ENCODE measurements at regions not wholly inside any gene's neighbourhood (a gene's known extent, or its start where the extent isn't known, plus 50 kb on each side); places are given as distances from the start of the nearest gene placed in this dataset.

GRCh38 chr12:78556651-78557050, 307.9 kb upstream of the SYT1 start:
- H3K4me3 ChIP-seq (replicated peaks in 1 of 3) = no peak overlapping the region
- DNase-seq = no peak
- 92 to 97% methylated on average over 2 of the region's 2 CpGs for WGBS, 2 donors
- no peaks in the 10 kb centered on the region for H3K36me3 ChIP-seq
- H3K27ac ChIP-seq = no peak overlapping the region
- H3K9me3 ChIP-seq = no peaks in the 10 kb centered on the region
- H3K4me1 ChIP-seq = no peaks in the 10 kb centered on the region
- intact Hi-C loops (cut with DNase I) = no loop called here
- H3K27me3 ChIP-seq = no peaks in the 10 kb centered on the region
- TF ChIP-seq POLR2A (IDR thresholded peaks at IDR 0.05) = no peak
- no peak for TF ChIP-seq CTCF (IDR thresholded peaks at IDR 0.05)

GRCh38 chr12:78559416-78559815, 305.2 kb upstream of the SYT1 start:
- no peak for TF ChIP-seq POLR2A (IDR thresholded peaks at IDR 0.05)
- no peak for TF ChIP-seq CTCF (IDR thresholded peaks at IDR 0.05)
- intact Hi-C loops (cut with DNase I) = no loop called here

GRCh38 chr12:78559886-78560285, 304.7 kb upstream of the SYT1 start:
- intact Hi-C loops (cut with DNase I) = loop anchor here (10.0 kb wide), 1 partner anchor 95 kb away; no protein-coding TSS in a partner anchor
- H3K9me3 ChIP-seq = no peaks in the 10 kb centered on the region
- no peaks in the 10 kb centered on the region for H3K4me1 ChIP-seq
- no peak overlapping the region for H3K27ac ChIP-seq
- no peak for TF ChIP-seq CTCF (IDR thresholded peaks at IDR 0.05)
- no peak for TF ChIP-seq POLR2A (IDR thresholded peaks at IDR 0.05)
- no peak overlapping the region for H3K4me3 ChIP-seq (replicated peaks in 1 of 3)
- H3K36me3 ChIP-seq = no peaks in the 10 kb centered on the region
- DNase-seq = no peak
- H3K27me3 ChIP-seq = no peaks in the 10 kb centered on the region

More at GRCh38 chr12:78559416-78559815, 305.2 kb upstream of the SYT1 start:
- no peaks in the 10 kb centered on the region for H3K9me3 ChIP-seq
- no peak overlapping the region for H3K4me3 ChIP-seq (replicated peaks in 1 of 3)
- 74 to 77% methylated on average over 2 of the region's 2 CpGs for WGBS, 2 donors
- H3K4me1 ChIP-seq = no peaks in the 10 kb centered on the region
- no peaks in the 10 kb centered on the region for H3K36me3 ChIP-seq
- no peak overlapping the region for H3K27ac ChIP-seq
- H3K27me3 ChIP-seq = no peaks in the 10 kb centered on the region
- DNase-seq = no peak

- no peak for DNase-seq
- intact Hi-C loops (cut with DNase I) = loop anchor here (10.0 kb wide), 1 partner anchor 96 kb away; no protein-coding TSS in a partner anchor
- Histone ChIP-seq H3K4me3 (replicated peaks in 1 of 3) (no peak overlapping the region), H3K27ac (no peak overlapping the region), H3K9me3 (no peaks in the 10 kb centered on the region), H3K4me1 (no peaks in the 10 kb centered on the region), H3K36me3 (no peaks in the 10 kb centered on the region), H3K27me3 (no peaks in the 10 kb centered on the region)
- WGBS, 2 donors = 94% methylated on average over 5 of the region's 5 CpGs
- no peak for TF ChIP-seq POLR2A (IDR thresholded peaks at IDR 0.05)
- TF ChIP-seq CTCF (IDR thresholded peaks at IDR 0.05) = no peak
Observed at GRCh38 chr12:78560633-78561032, 303.9 kb upstream of the SYT1 start.

GRCh38 chr12:78562368-78563205, 302.0 kb upstream of the SYT1 start:
- DNase-seq = no peak
- TF ChIP-seq POLR2A (IDR thresholded peaks at IDR 0.05) = no peak
- TF ChIP-seq CTCF (IDR thresholded peaks at IDR 0.05) = no peak
- no peak overlapping the region for H3K27ac ChIP-seq
- no peak overlapping the region for H3K4me3 ChIP-seq (replicated peaks in 1 of 3)
- H3K4me1 ChIP-seq = no peaks in the 10 kb centered on the region
- 63 to 70% methylated on average over 2 of the region's 2 CpGs for WGBS, 2 donors
- H3K27me3 ChIP-seq = no peaks in the 10 kb centered on the region
- intact Hi-C loops (cut with DNase I) = loop anchor here (10.0 kb wide), 1 partner anchor 98 kb away; no protein-coding TSS in a partner anchor
- no peaks in the 10 kb centered on the region for H3K9me3 ChIP-seq
- H3K36me3 ChIP-seq = no peaks in the 10 kb centered on the region

Measured in thyroid gland (tissue), 4 donors.